H1 (cell line): ENCODE measurements at regions not wholly inside any gene's neighbourhood (a gene's known extent, or its start where the extent isn't known, plus 50 kb on each side); places are given as distances from the start of the nearest gene placed in this dataset.

Experiments
- CTCF ChIA-PET: fragments of 300-600 bp; sonication (Branson Sonifier 250); formaldehyde crosslinking; loops from one replicate; lab custom pipeline; 2021; ENCODE audit not compliant: partially characterized antibody; lab: Charles Lee
- POLR2A ChIA-PET: fragments of 300-600 bp; sonication (Branson Sonifier 250); formaldehyde crosslinking; loops from one replicate; lab custom pipeline; 2021; ENCODE audit warnings: inconsistent platforms; ENCODE audit not compliant: partially characterized antibody; lab: Charles Lee
- DNase-seq, 2 experiments: peaks; one replicate each; pipeline versions ENCODE4 v3.0.0 to v3.0.0-alpha.2; 2010 to 2022; ENCODE audit warnings: low spot score in 2 of 2, low read depth in 1 of 2, mixed read lengths in 1 of 2
- FAIRE-seq: peaks from 2 replicates; lab custom pipeline; 2011; peaks lifted over from hg19 to GRCh38; lab: Jason Lieb, UNC
- H2AFZ ChIP-seq: 2 replicates; pipeline ENCODE4 v1.8.1; 2012; ENCODE audit warnings: low read length, inconsistent platforms
- H2AK5ac ChIP-seq: 2 replicates; pipeline ENCODE4 v1.6.1; 2013; ENCODE audit warnings: low read depth, low read length
- H2BK120ac ChIP-seq: replicated peaks from 2 replicates; pipeline ENCODE3; 2013; ENCODE audit warnings: low read depth, low read length, inconsistent platforms
- H2BK12ac ChIP-seq: 2 replicates; pipeline ENCODE4 v1.6.1; 2013; ENCODE audit warnings: low read depth, low read length
- H2BK15ac ChIP-seq: 2 replicates; pipeline ENCODE4 v1.6.1; 2013; ENCODE audit warnings: low read length
- H2BK20ac ChIP-seq: 2 replicates; pipeline ENCODE4 v1.6.1; 2013; ENCODE audit warnings: low read length
- H2BK5ac ChIP-seq: 2 replicates; pipeline ENCODE4 v1.6.1; 2013; ENCODE audit warnings: low read depth, low read length
- H3K14ac ChIP-seq: 2 replicates; pipeline ENCODE4 v1.6.1; 2013; ENCODE audit warnings: inconsistent platforms; ENCODE audit not compliant: insufficient read length
- H3K18ac ChIP-seq: 2 replicates; pipeline ENCODE4 v1.6.1; 2013; ENCODE audit warnings: low read length; ENCODE audit errors: extremely low read depth
- H3K23ac ChIP-seq: 2 replicates; pipeline ENCODE4 v1.6.1; 2013; ENCODE audit warnings: inconsistent platforms; ENCODE audit not compliant: insufficient read length
- H3K23me2 ChIP-seq: 2 replicates; pipeline ENCODE4 v1.6.1; 2013; ENCODE audit warnings: low read depth, low read length
- H3K27ac ChIP-seq: 2 replicates; pipeline ENCODE4 v1.6.1; 2011; ENCODE audit warnings: low read depth, low read length, inconsistent platforms
- H3K27me3 ChIP-seq, 4 experiments: replicated peaks in 1 of 4; 1 replicate in 1 of 4; 2 replicates in 3 of 4; pipeline versions ENCODE4 v1.6.1 to v1.8.1; 2011 to 2013; ENCODE audit warnings: low read length in 3 of 4, mild to moderate bottlenecking in 3 of 4, inconsistent platforms in 2 of 4, mixed read lengths in 2 of 4, moderate library complexity in 1 of 4; ENCODE audit not compliant: control insufficient read depth in 3 of 4, insufficient read depth in 3 of 4; ENCODE audit errors: extremely low read depth in 1 of 4
- H3K36me3 ChIP-seq, 4 experiments: 2 replicates each; pipeline versions ENCODE4 v1.6.1 to v1.8.1; 2011 to 2013; ENCODE audit warnings: mild to moderate bottlenecking in 4 of 4, low read length in 3 of 4, moderate library complexity in 2 of 4, control low read depth in 1 of 4, inconsistent platforms in 1 of 4; ENCODE audit not compliant: insufficient read depth in 4 of 4, control insufficient read depth in 2 of 4
- H3K4ac ChIP-seq: replicated peaks from 2 replicates; pipeline ENCODE3; 2013; ENCODE audit warnings: low read length, low read depth, mixed read lengths, inconsistent platforms; ENCODE audit not compliant: insufficient read length
- H3K4me1 ChIP-seq, 4 experiments: replicated peaks in 1 of 4; 1 replicate in 1 of 4; 2 replicates in 3 of 4; pipeline versions ENCODE4 v1.6.1 to v1.8.1; 2011 to 2013; ENCODE audit warnings: low read length in 3 of 4, inconsistent platforms in 2 of 4, mixed read lengths in 1 of 4; ENCODE audit not compliant: insufficient read depth in 4 of 4, control insufficient read depth in 3 of 4
- H3K4me2 ChIP-seq, 2 experiments: 2 replicates each; pipeline versions ENCODE4 v1.6.1 to v1.8.1; 2011 to 2013; ENCODE audit warnings: low read depth in 2 of 2, low read length in 2 of 2, control low read depth in 1 of 2, inconsistent platforms in 1 of 2, mild to moderate bottlenecking in 1 of 2; ENCODE audit not compliant: insufficient read depth in 1 of 2
- H3K4me3 ChIP-seq, 4 experiments: fragments of 200-600, 300-600 bp in 1 of 4; sonication (generic), shearing (Covaris generic), sonication (Bioruptor Twin) in 1 of 4; 2 replicates each; pipeline versions ENCODE4 v1.5.1 to v1.8.1; 2011 to 2016; ENCODE audit warnings: low read length in 4 of 4, low read depth in 3 of 4, control low read depth in 2 of 4, inconsistent platforms in 2 of 4, mild to moderate bottlenecking in 2 of 4, mixed read lengths in 1 of 4, moderate library complexity in 1 of 4; ENCODE audit not compliant: insufficient read depth in 2 of 4; ENCODE audit errors: extremely low read depth in 1 of 4
- H3K56ac ChIP-seq: replicated peaks from 2 replicates; pipeline ENCODE3; 2013; ENCODE audit warnings: low read depth, mild to moderate bottlenecking, mixed read lengths, low read length, inconsistent platforms; ENCODE audit not compliant: insufficient read length
- H3K79me1 ChIP-seq: 2 replicates; pipeline ENCODE4 v1.6.1; 2013; ENCODE audit warnings: low read depth, low read length, control low read depth
- H3K79me2 ChIP-seq, 2 experiments: 2 replicates each; pipeline versions ENCODE4 v1.6.1 to v1.8.1; 2012 to 2013; ENCODE audit warnings: low read length in 2 of 2, mild to moderate bottlenecking in 2 of 2, inconsistent platforms in 1 of 2; ENCODE audit not compliant: insufficient read depth in 2 of 2, control insufficient read depth in 1 of 2
- H3K9ac ChIP-seq, 4 experiments: replicated peaks in 1 of 4; 1 replicate in 1 of 4; 2 replicates in 3 of 4; pipeline versions ENCODE4 v1.6.1 to v1.8.1; 2011 to 2013; ENCODE audit warnings: low read depth in 3 of 4, low read length in 3 of 4, control low read depth in 2 of 4, mild to moderate bottlenecking in 2 of 4, moderate library complexity in 2 of 4, inconsistent platforms in 1 of 4; ENCODE audit errors: extremely low read depth in 1 of 4
- H3K9me3 ChIP-seq, 2 experiments: 2 replicates each; pipeline versions ENCODE4 v1.6.1 to v1.8.1; 2012 to 2013; ENCODE audit warnings: mild to moderate bottlenecking in 2 of 2, moderate library complexity in 2 of 2, control low read depth in 1 of 2, inconsistent platforms in 1 of 2, low read depth in 1 of 2, low read length in 1 of 2, mixed read lengths in 1 of 2; ENCODE audit not compliant: insufficient read depth in 2 of 2
- H4K20me1 ChIP-seq, 2 experiments: replicated peaks in 1 of 2; 2 replicates each; pipeline versions ENCODE3 to v1.8.1; 2011 to 2013; ENCODE audit warnings: inconsistent platforms in 2 of 2, low read length in 2 of 2, mild to moderate bottlenecking in 1 of 2; ENCODE audit not compliant: insufficient read depth in 2 of 2, control insufficient read depth in 1 of 2
- H4K5ac ChIP-seq: 2 replicates; pipeline ENCODE4 v1.6.1; 2013; ENCODE audit warnings: low read length, low read depth, mixed read lengths, inconsistent platforms; ENCODE audit not compliant: insufficient read length
- H4K8ac ChIP-seq: 2 replicates; pipeline ENCODE4 v1.8.0; 2013; ENCODE audit warnings: mild to moderate bottlenecking, moderate library complexity, low read length, inconsistent platforms; ENCODE audit not compliant: insufficient read depth; ENCODE audit errors: extremely low read depth
- H4K91ac ChIP-seq: replicated peaks from 2 replicates; pipeline ENCODE3; 2013; ENCODE audit warnings: low read length, mixed read lengths, inconsistent platforms; ENCODE audit not compliant: insufficient read length
- JUND ChIP-seq: IDR thresholded peaks from 2 replicates; pipeline ENCODE4 v1.6.1; 2011; ENCODE audit warnings: mild to moderate bottlenecking, improper control_type of control experiment, low read length
- KDM4A ChIP-seq: IDR thresholded peaks from one replicate; pipeline ENCODE4 v1.7.1; 2012; ENCODE audit warnings: low read depth, mild to moderate bottlenecking, moderate library complexity, low read length, inconsistent platforms; ENCODE audit not compliant: severe bottlenecking
- KDM5A ChIP-seq: fragments of 200-600 bp; IDR thresholded peaks from 2 replicates; pipeline ENCODE4 v1.7.1; 2012; ENCODE audit warnings: mild to moderate bottlenecking, low read length, inconsistent platforms, mixed read lengths
- NANOG ChIP-seq: IDR thresholded peaks from 2 replicates; pipeline ENCODE4 v1.6.1; 2011; ENCODE audit warnings: low read length, low read depth, mild to moderate bottlenecking, inconsistent platforms; ENCODE audit not compliant: insufficient read depth, poor library complexity, severe bottlenecking
- PHF8 ChIP-seq: fragments of 200-600 bp; sonication (generic); conservative IDR thresholded peaks from 2 replicates; pipeline ENCODE4 v1.7.1; 2012; ENCODE audit warnings: low read depth, mild to moderate bottlenecking, inconsistent platforms, low read length, moderate library complexity
- RXRA ChIP-seq: IDR thresholded peaks from 2 replicates; pipeline ENCODE4 v1.6.1; 2011; ENCODE audit warnings: low read depth, mild to moderate bottlenecking, low read length, moderate library complexity; ENCODE audit not compliant: insufficient read depth
- SIX5 ChIP-seq: IDR thresholded peaks from 2 replicates; pipeline ENCODE4 v1.6.1; 2011; ENCODE audit warnings: mild to moderate bottlenecking, low read depth, low read length
- SP1 ChIP-seq: IDR thresholded peaks from 2 replicates; pipeline ENCODE4 v1.6.1; 2011; ENCODE audit warnings: low read depth, low read length
- SP4 ChIP-seq: IDR thresholded peaks from 2 replicates; pipeline ENCODE4 v1.6.1; 2012; ENCODE audit warnings: low read length, inconsistent platforms
- TAF1 ChIP-seq: IDR thresholded peaks from 2 replicates; pipeline ENCODE4 v1.6.1; 2011; ENCODE audit warnings: mild to moderate bottlenecking, low read depth, low read length
- WGBS, 2 experiments: shearing (Covaris generic) in 1 of 2; methylation state at CpG; one replicate each; pipeline versions ENCODE4 v1.1.6 to v1.1.7; 2013 to 2015; ENCODE audit warnings: low lambda C conversion rate in 2 of 2, mixed read lengths in 2 of 2, inconsistent platforms in 1 of 2, low coverage in 1 of 2, missing lambda C conversion rate in 1 of 2; ENCODE audit not compliant: insufficient replicate concordance in 2 of 2, insufficient coverage in 1 of 2, insufficient read length in 1 of 2; ENCODE audit errors: extremely low coverage in 1 of 2, missing lambda C conversion rate in 1 of 2; 5-methylcytosine and 5-hydroxymethylcytosine counted together
- TF ChIP-seq, protein P1 (sequence below), 3 experiments: IDR thresholded peaks; 1 replicate in 2 of 3; 2 replicates in 1 of 3; pipeline versions ENCODE4 v1.5.1 to v1.6.1; 2011; ENCODE audit warnings: low read length in 3 of 3, mild to moderate bottlenecking in 3 of 3, inconsistent platforms in 2 of 3, low read depth in 1 of 3, moderate library complexity in 1 of 3; ENCODE audit not compliant: insufficient read depth in 1 of 3; ENCODE audit errors: control extremely low read depth in 1 of 3

- H3K56ac ChIP-seq: no peak overlapping the region
- H3K79me1 ChIP-seq: no peaks in the 10 kb centered on the region
- DNase-seq (no peak), FAIRE-seq (no peak)
- no peak overlapping the region for H4K8ac ChIP-seq
- CTCF ChIA-PET: interaction anchor here (0.5 to 4.7 kb wide), 9 partner anchors 7 to 467 kb away, joined by 3 to 19 read pairs (median 3); no protein-coding TSS in a partner anchor
- no peak overlapping the region for H2AK5ac ChIP-seq
- H2BK15ac ChIP-seq: no peak overlapping the region
- no peak overlapping the region for H3K9ac ChIP-seq
- POLR2A ChIA-PET: no interaction called here
- no peaks in the 10 kb centered on the region for H3K9me3 ChIP-seq
- no peak overlapping the region for H2BK120ac ChIP-seq
- 0 out of 2 replicates have a peak overlapping the region, but pooled peaks have one; percentile 60 for H2BK12ac ChIP-seq
- H3K79me2 ChIP-seq: no peaks in the 10 kb centered on the region
- no peak overlapping the region for H3K23ac ChIP-seq
- no peaks in the 10 kb centered on the region for H4K20me1 ChIP-seq
- H4K5ac ChIP-seq: no peak overlapping the region
- no peak overlapping the region for H3K14ac ChIP-seq
- WGBS, 2 experiments: 82% methylated on average over 12 of the region's 13 CpGs; no CpG with 5 or more reads in 1 of the 2 experiments
- H3K27me3 ChIP-seq: no peaks in the 10 kb centered on the region
- TF ChIP-seq NANOG: no peak
- TF ChIP-seq JUND: no peak
- no peak for TF ChIP-seq KDM5A
- TF ChIP-seq, protein P1, sequence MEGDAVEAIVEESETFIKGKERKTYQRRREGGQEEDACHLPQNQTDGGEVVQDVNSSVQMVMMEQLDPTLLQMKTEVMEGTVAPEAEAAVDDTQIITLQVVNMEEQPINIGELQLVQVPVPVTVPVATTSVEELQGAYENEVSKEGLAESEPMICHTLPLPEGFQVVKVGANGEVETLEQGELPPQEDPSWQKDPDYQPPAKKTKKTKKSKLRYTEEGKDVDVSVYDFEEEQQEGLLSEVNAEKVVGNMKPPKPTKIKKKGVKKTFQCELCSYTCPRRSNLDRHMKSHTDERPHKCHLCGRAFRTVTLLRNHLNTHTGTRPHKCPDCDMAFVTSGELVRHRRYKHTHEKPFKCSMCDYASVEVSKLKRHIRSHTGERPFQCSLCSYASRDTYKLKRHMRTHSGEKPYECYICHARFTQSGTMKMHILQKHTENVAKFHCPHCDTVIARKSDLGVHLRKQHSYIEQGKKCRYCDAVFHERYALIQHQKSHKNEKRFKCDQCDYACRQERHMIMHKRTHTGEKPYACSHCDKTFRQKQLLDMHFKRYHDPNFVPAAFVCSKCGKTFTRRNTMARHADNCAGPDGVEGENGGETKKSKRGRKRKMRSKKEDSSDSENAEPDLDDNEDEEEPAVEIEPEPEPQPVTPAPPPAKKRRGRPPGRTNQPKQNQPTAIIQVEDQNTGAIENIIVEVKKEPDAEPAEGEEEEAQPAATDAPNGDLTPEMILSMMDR (IDR thresholded peaks at IDR 0.05; ENCODE audit: control extremely low read depth in 1 of 3, insufficient read depth in 1 of 3, low read depth in 1 of 3, low read length in 3 of 3): no peak
- TF ChIP-seq SIX5: no peak
- TF ChIP-seq RXRA: no peak
- no peak for TF ChIP-seq TAF1
- no peak for TF ChIP-seq KDM4A
- TF ChIP-seq PHF8: no peak
- TF ChIP-seq SP1: no peak
- no peak for TF ChIP-seq SP4
- H2BK5ac ChIP-seq: no peak overlapping the region
- H4K91ac ChIP-seq: no peak overlapping the region
- no peak overlapping the region for H3K4me2 ChIP-seq
- no peak overlapping the region for H3K4me3 ChIP-seq
- H3K27ac ChIP-seq: no peak overlapping the region
- peaks cover 2 to 12% (median 9%) of the 10 kb centered on the region in 4 experiments for H3K4me1 ChIP-seq
- no peak overlapping the region for H2BK20ac ChIP-seq
- H3K18ac ChIP-seq: no peak overlapping the region
- H3K4ac ChIP-seq: no peak overlapping the region
- H2AFZ ChIP-seq: no peak overlapping the region
- no peaks in the 10 kb centered on the region for H3K23me2 ChIP-seq
- no peaks in the 10 kb centered on the region; a peak in 1 of 8 replicates for H3K36me3 ChIP-seq
Observed at GRCh38 chr15:69730281-69731080, 277.9 kb downstream of the RPLP1 start.
